ENCODE measurements at regions not wholly inside any gene's neighbourhood (a gene's known extent, or its start where the extent isn't known, plus 50 kb on each side); places are given as distances from the start of the nearest gene placed in this dataset.
"Not testable (repeated sequence)": the region's sequence is repeated elsewhere in the genome, so short reads cannot be mapped to it uniquely, and the experiment has no call there.

DNA sequence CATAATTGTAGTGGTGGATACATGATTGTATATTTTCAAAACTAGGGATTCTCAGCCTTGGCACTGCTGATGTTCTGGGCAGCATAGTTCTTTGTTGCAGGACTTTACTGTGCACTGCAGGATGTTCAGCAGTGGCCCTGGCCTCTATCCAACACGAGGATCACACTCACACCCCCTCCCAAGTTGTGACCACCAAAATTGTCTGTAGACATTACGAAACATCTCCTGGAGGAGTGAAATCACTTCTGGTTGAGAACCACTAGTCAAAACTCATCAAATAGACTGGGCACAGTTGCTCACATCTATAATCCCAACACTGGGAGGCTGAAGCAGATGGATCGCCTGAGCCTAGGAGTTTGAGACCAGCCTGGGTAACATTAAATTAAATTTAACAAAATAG lies 123.1 kb upstream of the CDYL start:
- no peak for DNase-seq

DNA sequence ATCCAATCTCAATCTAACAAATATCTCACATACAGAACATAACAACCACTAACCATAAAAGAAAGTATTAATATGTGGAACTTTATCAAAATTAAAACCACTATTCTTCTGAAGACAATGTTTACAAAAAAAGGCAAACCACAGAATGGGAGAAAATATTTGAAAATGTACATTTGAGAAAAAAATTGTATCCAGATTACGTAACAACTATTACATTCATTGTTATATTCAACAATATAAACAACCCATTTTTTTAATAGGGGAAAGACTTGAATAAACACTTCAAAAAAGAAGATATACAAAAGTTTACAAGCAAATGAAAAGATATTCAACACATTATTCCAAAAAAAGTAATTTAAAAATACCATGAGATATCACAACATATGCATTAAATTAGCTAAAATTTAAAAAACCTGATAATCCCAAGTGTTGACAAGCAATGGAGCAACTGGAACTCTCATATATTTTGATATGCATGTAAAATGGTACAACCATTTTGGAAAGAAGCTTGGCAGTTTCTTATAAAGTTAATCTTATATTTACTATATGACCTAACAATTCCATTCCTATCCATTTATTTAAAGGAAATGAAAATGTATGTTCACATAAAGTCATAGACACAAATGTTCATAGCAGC lies 124.3 kb upstream of the CDYL start:
- no peak for DNase-seq

DNA sequence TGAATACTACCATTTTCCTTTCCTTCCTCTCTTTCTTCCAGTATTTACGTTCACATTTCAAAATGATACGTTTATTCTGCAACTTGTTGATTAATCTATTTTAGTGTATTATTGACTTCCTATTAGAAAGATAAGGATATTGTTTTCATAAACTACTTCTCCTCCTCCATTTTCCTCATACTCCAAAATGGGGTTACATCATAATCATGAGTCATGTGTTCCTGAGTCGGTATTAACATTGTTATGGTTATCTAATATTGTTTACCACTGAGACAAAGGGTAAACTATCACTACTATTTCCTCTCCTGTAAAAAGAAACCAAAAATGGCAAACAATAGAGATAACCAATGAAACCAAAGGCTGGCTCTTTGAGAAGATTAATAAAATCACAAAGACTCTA lies 126.5 kb upstream of the CDYL start:
- no peak for DNase-seq

DNA sequence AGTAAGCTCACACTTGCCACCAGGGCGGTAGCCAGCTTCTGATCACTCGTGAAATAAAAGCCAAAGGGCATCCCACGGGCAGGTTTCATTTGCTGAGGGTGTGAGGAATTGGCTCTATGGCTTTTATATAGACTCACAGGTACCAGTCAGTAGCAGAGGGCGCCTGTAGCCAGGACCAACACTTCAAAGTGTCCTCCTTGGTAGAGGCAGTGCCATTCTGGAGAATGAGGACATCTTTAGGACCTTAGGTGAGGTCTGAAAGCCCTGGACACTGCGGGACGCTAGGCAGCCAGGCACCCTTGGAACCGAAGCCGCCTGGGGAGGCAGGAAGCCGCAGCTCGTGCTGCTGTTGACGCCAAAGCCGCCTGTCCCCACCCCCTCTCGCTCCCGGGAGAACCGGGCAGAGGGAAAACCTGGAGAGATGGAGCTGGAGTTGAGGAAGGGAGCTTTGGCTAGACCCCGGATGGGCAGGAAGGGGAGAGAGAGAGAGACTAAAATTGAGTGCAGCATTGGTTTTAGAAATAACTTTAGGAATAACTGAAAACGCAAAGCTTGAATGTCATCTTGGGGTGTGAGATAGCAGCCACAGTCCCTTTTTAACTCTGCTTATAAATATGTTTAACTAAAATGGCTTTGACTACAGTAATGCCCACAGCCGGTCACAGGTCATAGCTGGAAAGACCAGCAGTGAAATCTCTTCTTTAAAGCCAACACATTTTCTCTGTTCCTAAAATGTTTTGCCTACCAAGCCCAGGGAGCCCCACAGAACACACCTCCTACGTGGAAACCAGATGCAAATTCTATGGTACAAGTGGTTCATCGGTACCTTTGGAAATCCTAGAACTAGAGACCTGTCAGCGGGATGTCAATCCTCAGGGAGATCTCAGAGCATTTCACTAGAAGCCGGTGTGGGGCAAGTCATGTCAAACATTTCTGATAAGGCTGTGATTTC lies 128.5 kb upstream of the CDYL start:
- peak; percentile 52 for DNase-seq

DNA sequence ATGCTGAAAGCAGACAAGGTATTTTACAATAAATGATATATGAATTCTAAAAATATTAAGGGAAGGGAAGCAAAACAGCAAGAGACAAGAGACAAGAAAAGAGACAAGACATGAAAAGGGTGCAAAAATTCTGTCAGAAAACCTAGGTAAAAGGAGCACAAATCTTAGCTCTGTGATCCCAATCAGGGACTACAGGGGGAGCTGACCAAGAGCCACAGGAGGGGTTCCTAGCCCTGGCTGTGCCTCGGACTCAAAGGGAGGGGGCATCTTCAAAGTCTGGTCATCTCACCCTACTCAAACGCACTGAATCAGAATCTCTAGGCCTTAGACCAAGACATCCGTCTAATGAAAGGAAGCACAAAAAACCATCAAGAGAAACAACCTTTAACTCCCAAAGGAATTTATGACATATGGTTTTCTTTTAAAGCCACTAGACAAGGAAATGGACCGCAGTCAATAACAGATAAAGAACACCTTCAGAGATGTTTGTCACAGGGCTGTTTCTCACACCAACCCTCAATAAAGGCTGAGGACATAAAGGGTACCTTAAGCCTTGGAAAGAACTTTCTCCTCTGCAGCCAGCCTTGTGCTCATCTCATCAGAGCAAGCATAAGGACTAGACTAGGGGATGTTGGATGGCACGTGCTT lies 130.4 kb upstream of the CDYL start:
- no peak for DNase-seq

DNA sequence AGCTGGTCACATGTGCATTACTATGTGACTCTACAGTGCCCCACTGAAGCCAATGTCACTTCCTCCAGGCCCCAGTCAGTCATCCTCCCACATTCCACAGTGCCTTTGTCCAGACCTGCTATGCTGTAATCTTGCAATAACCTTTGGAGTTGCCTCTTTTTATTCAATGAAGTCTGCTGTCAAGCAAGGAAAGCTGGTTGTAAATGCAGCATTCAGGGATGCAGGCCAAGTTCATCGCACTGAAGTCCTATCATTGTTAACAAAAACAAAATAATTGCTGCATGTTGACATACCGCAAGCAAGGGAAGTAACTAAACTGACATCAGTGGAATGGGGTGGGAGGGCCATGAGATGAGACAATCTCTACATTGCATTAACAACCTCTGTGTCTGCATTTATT lies 131.2 kb upstream of the CDYL start:
- no peak for DNase-seq

DNA sequence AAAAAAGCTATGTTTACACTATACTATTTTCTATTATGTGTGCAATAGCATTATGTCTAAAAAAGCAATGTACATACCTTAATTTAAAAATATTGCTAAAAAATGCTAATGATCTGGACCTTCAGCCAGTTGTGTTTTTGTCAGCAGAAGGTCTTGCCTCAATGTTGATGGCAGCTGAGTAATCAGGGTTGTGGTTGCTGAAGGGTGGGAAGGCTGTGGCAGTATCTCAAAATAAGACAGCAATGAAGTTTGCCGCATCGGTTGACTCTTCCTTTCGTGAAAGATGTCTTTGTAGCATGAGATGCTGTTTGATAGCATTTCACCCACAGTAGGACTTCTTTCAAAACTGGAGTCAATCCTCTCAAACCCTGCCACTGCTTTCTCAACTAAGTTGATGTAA lies 134.7 kb upstream of the CDYL start:
- no peak for DNase-seq

DNA sequence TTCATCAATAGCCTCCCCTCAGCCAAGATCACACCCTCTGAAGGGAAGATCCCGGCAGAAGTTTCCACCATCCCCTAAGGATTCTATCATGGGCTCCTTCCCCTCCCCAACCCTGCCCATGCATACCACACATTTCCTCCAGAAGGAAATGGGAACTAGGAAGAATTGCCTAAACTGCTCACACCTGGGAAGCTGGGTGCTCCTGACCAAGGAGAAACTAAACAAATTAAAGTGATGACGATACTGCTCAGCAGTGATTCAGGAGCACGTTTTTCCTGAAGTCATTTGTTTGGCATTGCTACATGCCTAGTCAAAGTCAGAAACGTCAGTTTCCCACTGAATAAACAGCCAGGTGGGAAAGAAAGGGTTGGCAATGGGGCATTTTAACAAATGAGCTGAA lies 136.1 kb upstream of the CDYL start:
- no peak for DNase-seq

DNA sequence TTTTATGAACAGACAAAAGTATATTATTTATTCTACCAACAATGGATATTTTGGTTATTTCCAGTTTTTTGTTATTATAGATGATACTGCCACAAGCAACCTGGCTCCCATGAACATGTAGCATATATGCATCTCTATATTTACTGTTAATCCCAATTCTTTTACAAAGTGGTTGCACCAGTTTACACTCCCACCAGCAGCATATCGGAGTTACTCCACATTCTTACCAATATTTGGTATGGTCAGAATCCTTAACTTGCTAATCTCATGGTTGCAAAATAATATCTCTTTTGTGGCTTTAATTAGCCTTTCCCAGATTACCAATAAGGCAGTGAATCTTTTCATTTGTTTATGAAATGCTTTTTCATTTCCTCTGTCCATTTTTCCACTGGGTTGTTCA lies 137.6 kb upstream of the CDYL start:
- DNase-seq = no peak

DNA sequence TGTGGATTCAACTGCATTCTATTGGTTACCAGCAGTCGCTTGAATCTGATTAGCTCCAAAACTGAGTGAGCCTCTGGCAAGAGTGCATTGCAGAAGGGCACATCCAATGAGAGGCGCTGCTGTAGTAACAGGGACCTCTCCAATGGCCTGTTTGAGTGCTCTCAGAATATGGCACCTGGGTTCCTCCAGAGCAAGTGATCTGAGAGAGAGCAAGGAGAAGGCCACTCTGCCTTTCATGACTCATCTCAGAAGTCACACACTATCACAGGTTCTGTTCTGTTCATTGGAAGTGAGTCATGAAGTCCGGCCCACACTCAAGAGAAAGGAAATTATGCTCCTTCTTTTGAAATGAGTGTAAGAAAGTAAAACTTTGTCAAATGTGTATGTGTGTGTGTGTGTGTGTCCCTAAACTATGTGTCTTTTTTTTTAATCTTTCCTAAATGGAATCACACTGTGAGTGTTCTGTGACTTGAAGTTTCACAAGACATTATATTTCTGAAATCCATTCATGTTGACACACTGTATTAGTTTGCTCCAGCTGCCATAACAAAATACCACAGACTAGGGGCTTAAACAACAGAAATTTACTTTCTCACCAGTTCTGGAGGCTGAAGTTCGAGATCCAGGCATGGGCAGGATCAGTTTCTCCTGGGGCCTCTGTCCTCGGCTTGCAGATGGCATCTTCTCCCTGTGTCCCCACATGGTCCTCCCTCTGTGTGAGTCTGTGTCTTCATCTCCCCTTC lies 138.3 kb upstream of the CDYL start:
- DNase-seq = no peak

DNA sequence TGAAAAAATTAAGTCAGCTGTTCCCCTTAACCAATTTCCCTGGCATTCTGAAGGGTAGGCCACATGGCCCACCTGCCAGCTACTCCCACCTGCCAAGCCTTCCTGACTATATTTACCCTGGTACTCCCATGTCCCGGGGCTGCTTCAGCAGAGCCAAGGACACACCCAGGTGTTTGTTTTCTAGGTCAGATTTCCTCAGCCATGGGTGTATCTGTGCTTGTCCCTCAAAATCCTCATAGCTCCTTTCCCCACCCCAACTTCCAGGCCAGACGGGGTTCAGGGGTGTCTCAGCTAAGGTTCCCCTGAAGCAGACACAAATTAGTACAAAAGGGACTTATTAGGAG lies 139.4 kb upstream of the CDYL start:
- no peak for DNase-seq

DNA sequence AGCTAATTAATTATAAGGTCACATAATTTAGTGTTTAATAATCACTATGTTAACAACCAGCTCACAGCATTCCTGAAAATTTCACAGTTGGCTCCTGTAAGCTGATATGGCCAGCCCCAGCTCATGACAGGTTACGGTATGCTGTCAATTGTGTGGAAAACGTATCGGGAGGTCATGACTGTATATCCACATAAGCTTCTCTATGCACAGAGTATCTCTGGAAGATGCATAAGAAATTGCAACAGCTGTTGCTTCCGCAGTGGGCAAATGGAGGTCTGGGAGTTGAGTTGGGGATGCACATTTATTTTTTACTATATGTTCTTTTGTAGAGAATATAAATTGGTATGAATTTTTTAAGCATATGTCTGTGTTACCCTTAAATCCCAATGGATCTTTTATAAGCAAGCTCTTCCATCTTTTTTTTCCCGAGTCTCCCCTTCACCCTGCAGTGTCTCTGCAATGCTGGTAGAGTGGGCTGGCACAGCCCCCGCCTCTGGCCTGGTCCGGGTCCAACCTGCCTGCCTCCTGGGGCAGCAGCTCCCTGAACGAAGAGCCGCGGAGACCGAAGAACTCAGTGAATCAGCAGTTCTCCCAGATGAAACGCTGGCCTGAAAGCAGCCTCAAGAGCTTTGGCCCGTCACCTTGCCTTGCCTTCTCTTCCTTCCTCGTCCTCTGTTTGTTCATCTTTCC lies 139.9 kb upstream of the CDYL start:
- DNase-seq = no peak

DNA sequence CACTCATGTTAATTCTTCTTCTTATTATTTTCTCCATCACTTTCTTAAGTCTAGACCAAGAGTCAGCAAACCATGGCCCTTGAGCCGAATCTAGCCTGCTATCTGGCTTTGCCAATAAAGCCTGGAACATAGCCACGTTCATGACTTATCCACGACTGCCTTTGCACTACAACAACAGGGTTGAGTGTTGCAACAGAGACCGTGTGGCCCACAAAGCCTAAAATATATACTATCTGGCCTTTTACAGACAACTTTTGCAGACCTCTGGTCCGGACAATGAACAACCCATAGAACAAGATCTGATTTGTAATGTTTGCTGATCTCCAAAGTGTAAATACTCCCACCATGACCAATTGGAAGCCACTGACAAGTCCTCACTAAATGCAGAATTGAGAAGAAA lies 140.5 kb upstream of the CDYL start:
- DNase-seq = no peak

DNA sequence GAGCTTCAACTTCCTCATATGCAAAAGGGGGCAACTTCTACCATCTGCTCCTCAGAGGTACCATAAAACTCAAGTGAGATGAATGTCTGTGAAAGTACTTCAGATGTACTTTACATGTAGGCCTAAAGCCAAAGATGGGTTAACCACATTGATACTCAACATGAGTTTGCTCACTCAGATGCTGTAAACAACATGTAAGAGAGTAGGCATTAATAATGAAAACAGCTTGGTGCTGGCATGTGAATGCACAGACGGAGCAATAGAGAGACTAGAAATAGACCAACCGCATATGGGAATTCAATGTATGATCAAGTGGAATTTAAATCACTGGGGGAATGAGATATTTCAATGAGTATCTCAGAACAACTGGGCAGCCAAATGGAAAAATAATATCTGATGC lies 143.8 kb upstream of the CDYL start:
- no peak for DNase-seq

DNA sequence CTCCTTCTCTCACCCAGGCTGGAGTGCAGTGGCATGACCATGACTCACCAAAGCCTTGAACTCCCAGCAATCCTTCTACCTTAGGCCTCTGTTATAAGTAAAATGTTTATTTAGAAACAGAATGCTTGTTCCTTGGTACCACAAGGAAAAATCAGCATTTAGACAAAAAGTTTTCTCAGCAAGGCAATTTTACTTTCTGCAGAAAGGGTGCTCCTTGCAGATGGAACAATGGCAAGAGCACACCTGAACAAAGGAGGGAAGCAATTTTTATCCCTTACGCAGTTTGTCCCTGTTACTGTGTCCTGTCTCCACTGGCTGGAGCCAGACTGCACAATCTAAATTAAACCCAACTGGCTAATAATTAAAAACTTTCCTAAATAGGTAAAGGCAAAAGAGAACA lies 146.4 kb upstream of the CDYL start:
- DNase-seq = not testable (repeated sequence)

DNA sequence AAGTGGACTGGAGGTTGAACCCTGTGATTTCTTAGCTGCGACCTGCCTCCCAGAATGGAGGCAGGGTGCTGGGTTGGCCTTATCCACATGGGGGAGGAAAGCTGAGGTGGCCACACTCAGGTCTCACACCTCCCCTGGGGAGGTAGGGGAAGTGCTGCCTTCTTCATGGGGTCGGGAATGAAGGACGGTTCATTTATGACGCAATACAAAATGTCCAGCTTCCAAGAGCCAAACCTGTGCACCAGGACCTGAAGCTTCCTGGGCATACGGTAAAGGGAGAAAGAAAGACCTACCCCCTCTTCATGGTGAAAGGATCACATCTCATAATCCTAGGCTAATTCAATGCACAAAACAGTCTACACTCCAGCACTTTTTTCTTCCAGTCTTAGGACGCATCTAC lies 150.6 kb upstream of the CDYL start:
- DNase-seq = no peak

DNA sequence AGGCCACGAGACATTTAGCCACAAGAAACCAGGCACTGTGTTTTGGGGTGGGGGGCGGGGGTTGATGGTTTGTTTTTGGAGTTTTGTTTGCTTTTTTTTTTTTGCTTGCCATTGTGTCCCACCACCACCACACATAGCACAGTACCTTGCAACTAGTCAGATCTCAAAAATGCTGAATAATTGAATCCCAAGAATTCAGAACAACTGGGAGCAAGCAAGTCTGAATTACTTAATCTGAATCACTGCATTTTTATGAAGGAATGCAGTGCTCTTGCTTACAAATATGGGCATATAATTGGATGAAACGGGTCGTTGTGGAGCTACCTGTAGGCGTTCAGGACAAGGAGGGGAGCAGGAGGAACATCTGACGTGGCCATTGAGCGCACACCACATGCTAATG lies 151.5 kb upstream of the CDYL start:
- no peak for DNase-seq

DNA sequence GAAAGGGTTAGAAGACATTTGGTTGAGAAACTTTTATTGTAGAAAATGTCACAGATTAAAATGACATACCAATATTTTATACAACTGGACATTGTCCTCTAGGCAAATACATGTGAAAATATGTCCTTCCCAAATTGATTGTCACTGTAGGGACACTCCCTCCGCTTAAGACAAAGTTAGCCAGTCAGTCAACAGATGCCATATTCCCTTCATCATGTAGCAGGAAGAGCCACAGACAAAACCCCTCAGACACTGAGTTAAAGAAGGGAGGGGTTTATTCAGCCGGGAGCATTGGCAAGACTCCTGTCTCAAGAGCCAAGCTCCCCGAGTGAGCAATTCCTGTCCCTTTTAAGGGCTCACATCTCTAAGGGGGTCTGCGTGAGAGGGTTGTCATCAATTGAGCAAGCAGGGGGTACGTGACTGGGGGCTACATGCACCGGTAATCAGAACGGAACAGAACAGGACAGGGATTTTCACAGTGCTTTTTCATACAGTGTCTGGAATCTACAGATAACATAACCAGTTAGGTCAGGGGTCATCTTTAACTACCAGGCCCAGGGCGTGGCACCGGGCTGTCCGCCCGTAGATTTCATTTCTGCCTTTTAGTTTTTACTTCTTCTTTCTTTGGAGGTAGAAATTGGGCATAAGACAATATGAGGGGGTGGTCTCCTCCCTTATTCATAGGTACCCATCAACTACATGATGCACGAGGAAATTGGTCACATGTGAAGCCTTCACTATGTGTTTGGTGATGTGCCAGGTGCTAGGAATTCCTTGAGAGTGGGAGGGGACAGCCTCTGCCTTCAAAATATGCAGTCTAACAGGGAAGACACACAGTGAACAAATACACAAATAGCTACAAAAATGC lies 155.7 kb upstream of the CDYL start:
- DNase-seq = no peak

DNA sequence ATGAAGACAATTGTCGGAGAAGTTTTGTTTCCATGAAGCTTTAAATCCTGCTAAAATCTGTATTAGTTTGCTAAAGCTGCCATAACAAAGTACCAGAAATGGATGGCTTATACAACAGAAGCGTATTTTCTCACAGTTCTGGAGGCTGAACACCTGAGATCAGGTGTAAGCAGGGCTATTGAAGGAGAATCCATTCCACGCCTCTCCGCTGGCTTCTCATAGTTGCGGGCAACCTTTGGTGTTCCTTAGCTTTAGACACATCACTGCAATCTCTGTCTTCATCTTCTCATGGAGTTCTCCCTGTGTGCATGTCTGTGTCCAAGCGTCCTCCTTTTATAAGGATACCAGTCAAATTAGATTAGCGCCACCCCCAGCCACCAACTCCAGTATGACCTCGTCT lies 159.9 kb upstream of the CDYL start:
- DNase-seq = no peak

DNA sequence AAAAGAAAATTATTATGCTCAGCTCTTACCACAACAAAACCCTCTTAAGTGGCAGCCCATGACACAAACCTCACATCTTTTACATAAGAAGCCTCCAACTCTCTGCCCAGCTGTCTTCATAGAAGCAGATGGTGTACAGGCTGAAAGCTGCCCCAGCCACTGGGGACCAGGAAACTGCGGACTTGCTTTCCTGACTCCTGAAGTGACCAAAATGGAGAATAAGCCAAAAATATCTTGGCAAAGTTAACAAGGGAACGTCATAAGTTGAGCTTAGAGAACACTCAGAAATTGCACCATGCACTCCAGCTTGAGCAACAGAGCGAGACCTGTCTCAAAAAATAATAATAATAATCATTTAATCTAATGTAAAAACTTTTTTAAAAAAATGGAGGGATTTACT lies 160.3 kb upstream of the CDYL start:
- DNase-seq = no peak

DNA sequence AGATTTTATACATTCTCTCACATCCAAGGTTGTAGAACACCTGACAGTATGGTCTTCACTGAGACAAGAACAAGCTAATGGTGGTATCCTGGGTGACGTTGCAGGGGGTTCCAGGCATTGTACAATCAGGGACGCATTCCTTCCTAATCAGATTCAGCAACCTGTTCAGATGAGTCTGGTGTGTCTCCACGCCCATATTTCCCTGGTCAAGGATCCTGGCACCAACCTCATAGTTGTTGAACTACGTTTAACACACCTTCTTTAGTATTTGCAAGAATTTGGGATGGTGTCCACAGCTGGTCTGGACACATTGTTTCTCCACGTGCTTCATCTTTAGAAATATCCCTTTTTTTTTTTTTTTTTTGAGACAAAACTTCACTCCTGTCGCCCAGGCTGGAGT lies 161.0 kb upstream of the CDYL start:
- DNase-seq = no peak

DNA sequence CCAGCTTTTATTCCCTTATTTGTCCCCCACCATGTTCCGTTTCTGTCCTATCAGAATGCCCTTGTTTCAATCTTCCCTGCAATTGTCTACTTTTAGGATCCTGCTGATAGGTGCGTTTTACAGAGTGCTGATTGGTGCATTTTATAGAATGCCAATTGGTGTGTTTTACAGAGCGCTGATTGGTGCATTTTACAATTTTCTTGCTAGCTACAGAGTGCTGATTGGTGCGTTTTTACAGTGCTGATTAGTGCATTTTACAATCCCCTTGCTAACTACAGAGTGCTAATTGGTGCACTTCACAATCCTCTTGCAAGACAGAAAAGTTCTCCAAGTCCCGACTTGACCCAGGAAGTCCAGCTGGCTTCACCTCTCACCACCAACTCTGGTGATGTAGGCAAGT lies 161.6 kb upstream of the CDYL start:
- no peak for DNase-seq
